OCI-LY1 (cell line): ENCODE measurements at regions not wholly inside any gene's neighbourhood (a gene's known extent, or its start where the extent isn't known, plus 50 kb on each side); places are given as distances from the start of the nearest gene placed in this dataset.

Source experiments
- H2AFZ ChIP-seq: fragments of 200-600 bp; sonication (generic), shearing (Covaris generic); 2 replicates; pipeline ENCODE4 v1.6.0; 2014; ENCODE audit warnings: antibody characterized with exemption, mild to moderate bottlenecking, low read length
- H3F3A ChIP-seq: fragments of 200-600 bp; sonication (generic), shearing (Covaris generic); 2 replicates; pipeline ENCODE4 v1.6.0; 2014; ENCODE audit warnings: mild to moderate bottlenecking, antibody characterized with exemption, low read length, moderate library complexity; ENCODE audit not compliant: insufficient read depth
- H3K27ac ChIP-seq: fragments of 200-600 bp; sonication (generic); 2 replicates; pipeline ENCODE4 v1.5.1; 2014; ENCODE audit warnings: low read length, mixed run types, mild to moderate bottlenecking, low read depth; ENCODE audit not compliant: poor library complexity, severe bottlenecking
- H3K27me3 ChIP-seq: fragments of 200-600 bp; sonication (generic); 2 replicates; pipeline ENCODE4 v1.6.0; 2014; ENCODE audit warnings: antibody characterized with exemption, mild to moderate bottlenecking, low read length, moderate library complexity; ENCODE audit not compliant: insufficient read depth
- H3K36me3 ChIP-seq: fragments of 200-600 bp; sonication (generic); 2 replicates; pipeline ENCODE4 v1.6.1; 2014; ENCODE audit warnings: mild to moderate bottlenecking, antibody characterized with exemption, low read length, moderate library complexity, mixed read lengths; ENCODE audit not compliant: insufficient read depth
- H3K4me1 ChIP-seq: fragments of 200-600 bp; sonication (generic); 2 replicates; pipeline ENCODE4 v1.5.1; 2014; ENCODE audit warnings: mild to moderate bottlenecking, low read length, moderate library complexity; ENCODE audit not compliant: insufficient read depth, severe bottlenecking
- H3K4me2 ChIP-seq: fragments of 200-600 bp; sonication (generic), shearing (Covaris generic); 2 replicates; pipeline ENCODE4 v1.6.1; 2014; ENCODE audit warnings: low read length
- H3K4me3 ChIP-seq: fragments of 200-600 bp; sonication (generic); 2 replicates; pipeline ENCODE4 v1.5.1; 2014; ENCODE audit warnings: low read length, low read depth, mild to moderate bottlenecking, mixed read lengths; ENCODE audit not compliant: poor library complexity, severe bottlenecking
- H3K79me2 ChIP-seq: fragments of 200-600 bp; shearing (Covaris generic); 2 replicates; pipeline ENCODE4 v1.6.1; 2016; ENCODE audit warnings: mixed run types, low read length, mixed read lengths; ENCODE audit not compliant: insufficient read depth
- H3K9ac ChIP-seq: fragments of 200-600 bp; sonication (generic), shearing (Covaris generic); 2 replicates; pipeline ENCODE4 v1.6.1; 2014; ENCODE audit warnings: mild to moderate bottlenecking, low read length, mixed read lengths
- H3K9me2 ChIP-seq: fragments of 200-600 bp; sonication (generic), shearing (Covaris generic); 2 replicates; pipeline ENCODE4 v1.6.1; 2014; ENCODE audit warnings: low read depth, mild to moderate bottlenecking, low read length, mixed read lengths
- H3K9me3 ChIP-seq: fragments of 200-600 bp; shearing (Covaris generic); 2 replicates; pipeline ENCODE4 v1.6.1; 2014; ENCODE audit warnings: low read length, mixed read lengths
- H4K20me1 ChIP-seq: fragments of 200-600 bp; sonication (generic), shearing (Covaris generic); 2 replicates; pipeline ENCODE4 v1.6.0; 2016; ENCODE audit warnings: mild to moderate bottlenecking, low read length; ENCODE audit not compliant: insufficient read depth
- CTCF ChIP-seq: fragments of 200-600 bp; sonication (generic), shearing (Covaris generic); IDR thresholded peaks from 2 replicates; pipeline ENCODE4 v1.5.1; 2017; ENCODE audit warnings: mild to moderate bottlenecking, antibody characterized with exemption, low read length, moderate library complexity, mixed read lengths
- EZH2 ChIP-seq: fragments of 200-600 bp; sonication (generic), shearing (Covaris generic); IDR thresholded peaks from 2 replicates; pipeline ENCODE4 v1.8.0; 2017; ENCODE audit warnings: borderline replicate concordance, mixed run types, mild to moderate bottlenecking, antibody characterized with exemption, low read length, moderate library complexity, mixed read lengths

GRCh38 chr2:217735899-217736298 lies 266.9 kb downstream of the TNS1 start:
- Histone ChIP-seq H4K20me1 (no peaks in the 10 kb centered on the region), H3F3A (no peaks in the 10 kb centered on the region), H2AFZ (no peak overlapping the region), H3K9ac (no peak overlapping the region), H3K9me3 (no peaks in the 10 kb centered on the region), H3K79me2 (no peaks in the 10 kb centered on the region), H3K36me3 (no peaks in the 10 kb centered on the region), H3K4me3 (no peak overlapping the region), H3K27ac (no peak overlapping the region), H3K4me2 (no peak overlapping the region), H3K27me3 (no peaks in the 10 kb centered on the region), H3K4me1 (no peaks in the 10 kb centered on the region), H3K9me2 (no peaks in the 10 kb centered on the region)
- no peak for TF ChIP-seq CTCF
- no peak for TF ChIP-seq EZH2

- TF ChIP-seq EZH2 (no peak), CTCF (no peak)
- H3K4me2 ChIP-seq = no peak overlapping the region
Observed at GRCh38 chr2:217735034-217735433, 267.8 kb downstream of the TNS1 start.

GRCh38 chr2:217733461-217733860 lies 269.3 kb downstream of the TNS1 start:
- Histone ChIP-seq H3K9ac (no peak overlapping the region), H4K20me1 (no peaks in the 10 kb centered on the region), H3K27ac (no peak overlapping the region), H3K27me3 (no peaks in the 10 kb centered on the region), H3K4me3 (no peak overlapping the region), H3K4me1 (no peaks in the 10 kb centered on the region), H3K9me3 (no peaks in the 10 kb centered on the region), H2AFZ (no peak overlapping the region), H3K9me2 (no peaks in the 10 kb centered on the region), H3F3A (no peaks in the 10 kb centered on the region), H3K79me2 (no peaks in the 10 kb centered on the region), H3K36me3 (no peaks in the 10 kb centered on the region), H3K4me2 (no peak overlapping the region)
- TF ChIP-seq CTCF (no peak), EZH2 (no peak)

More at GRCh38 chr2:217735034-217735433, 267.8 kb downstream of the TNS1 start:
- Histone ChIP-seq H4K20me1 (no peaks in the 10 kb centered on the region), H3K27ac (no peak overlapping the region), H3K36me3 (no peaks in the 10 kb centered on the region), H3K4me1 (no peaks in the 10 kb centered on the region), H3K9me3 (no peaks in the 10 kb centered on the region), H3K27me3 (no peaks in the 10 kb centered on the region), H2AFZ (no peak overlapping the region), H3K79me2 (no peaks in the 10 kb centered on the region), H3K9ac (no peak overlapping the region), H3K4me3 (no peak overlapping the region), H3F3A (no peaks in the 10 kb centered on the region), H3K9me2 (no peaks in the 10 kb centered on the region)
